GM21390 (cell line): ENCODE measurements at regions not wholly inside any gene's neighbourhood (a gene's known extent, or its start where the extent isn't known, plus 50 kb on each side); places are given as distances from the start of the nearest gene placed in this dataset.

Experiments used
- ATAC-seq: cut with Tn5 transposase; IDR thresholded peaks from one replicate; pipeline ENCODE4 v1.9.1; 2021; ENCODE audit not compliant: unreplicated experiment

GRCh38 chr4:80145739-80146138 lies 51.6 kb upstream of the PRDM8 start:
- no peak for ATAC-seq

- ATAC-seq = no peak
Observed at GRCh38 chr4:80144676-80145470, 52.4 kb upstream of the PRDM8 start.

GRCh38 chr4:80143307-80143679 lies 54.0 kb upstream of the PRDM8 start:
- no peak for ATAC-seq

- ATAC-seq = no peak
Observed at GRCh38 chr4:80142394-80143306, 54.7 kb upstream of the PRDM8 start.

GRCh38 chr4:80141543-80141942 lies 55.8 kb upstream of the PRDM8 start:
- ATAC-seq = no peak

GRCh38 chr4:80140194-80140593 lies 57.1 kb upstream of the PRDM8 start:
- ATAC-seq = no peak

GRCh38 chr4:80139671-80140070 lies 57.6 kb upstream of the PRDM8 start:
- ATAC-seq = no peak

- ATAC-seq = peak; percentile 95
Observed at GRCh38 chr4:80138551-80139538, 58.5 kb upstream of the PRDM8 start.

GRCh38 chr4:80137631-80138030 lies 59.7 kb upstream of the PRDM8 start:
- no peak for ATAC-seq

GRCh38 chr4:80136270-80136669 lies 61.0 kb upstream of the PRDM8 start:
- no peak for ATAC-seq

- no peak for ATAC-seq
Observed at GRCh38 chr4:80135702-80136058, 61.6 kb upstream of the PRDM8 start.

- ATAC-seq = no peak
Observed at GRCh38 chr4:80134936-80135701, 62.1 kb upstream of the ANTXR2 start.

GRCh38 chr4:80133240-80133783 lies 60.3 kb upstream of the ANTXR2 start:
- ATAC-seq = no peak

GRCh38 chr4:80129785-80130184 lies 56.8 kb upstream of the ANTXR2 start:
- ATAC-seq = no peak

GRCh38 chr4:80128941-80129340 lies 55.9 kb upstream of the ANTXR2 start:
- no peak for ATAC-seq

GRCh38 chr4:80127870-80128419 lies 54.9 kb upstream of the ANTXR2 start:
- ATAC-seq = no peak

GRCh38 chr4:80126435-80126834 lies 53.4 kb upstream of the ANTXR2 start:
- ATAC-seq = no peak

GRCh38 chr4:80125252-80126177 lies 52.5 kb upstream of the ANTXR2 start:
- peak; percentile 71 for ATAC-seq
